Vagina (tissue), 2 donors: ENCODE measurements at regions not wholly inside any gene's neighbourhood (a gene's known extent, or its start where the extent isn't known, plus 50 kb on each side); places are given as distances from the start of the nearest gene placed in this dataset.

Experiments
- POLR2AphosphoS5 ChIP-seq, 2 donors: sonication (generic); formaldehyde crosslinking; IDR thresholded peaks; one replicate each; pipeline ENCODE4 v1.9.0; 2017; ENCODE audit warnings: antibody characterized with exemption in 2 of 2, mild to moderate bottlenecking in 2 of 2, low read depth in 1 of 2; ENCODE audit not compliant: insufficient read depth in 1 of 2
- TF ChIP-seq, protein P1 (sequence below), 3 experiments: fragments of 450-650 bp in 2 of 3; fragments of 200-600 bp in 1 of 3; sonication (generic) in 1 of 3; IDR thresholded peaks; one replicate each; pipeline ENCODE4 v1.5.1; 2017 to 2019; ENCODE audit warnings: antibody characterized with exemption in 3 of 3, mild to moderate bottlenecking in 2 of 3, moderate library complexity in 2 of 3

DNA sequence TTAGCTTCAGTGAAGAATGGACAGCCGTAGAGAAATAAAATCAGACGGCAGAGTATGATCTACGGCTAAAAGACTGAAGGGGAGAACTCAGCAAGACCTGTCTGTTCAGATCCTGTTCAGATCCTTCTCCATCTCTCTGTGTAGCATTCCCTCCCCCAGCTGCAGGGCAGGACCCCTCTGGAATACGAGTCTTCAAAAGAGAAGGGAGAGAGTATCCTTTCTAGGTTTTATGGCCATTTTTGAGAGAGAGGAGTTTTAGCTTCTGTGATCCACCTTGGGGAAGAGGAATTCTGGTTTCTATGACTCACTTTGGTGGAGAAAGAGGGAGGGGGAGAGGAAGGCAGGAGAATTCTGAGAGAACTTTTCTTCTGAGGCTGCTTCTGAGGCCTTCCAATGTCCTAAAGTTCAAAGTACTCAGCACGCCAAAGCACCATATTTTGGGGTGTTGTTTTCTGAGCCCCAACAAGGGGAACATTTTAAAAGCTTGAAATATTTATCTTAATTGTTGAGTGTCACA, 194.4 kb upstream of the TLE4 start:
- TF ChIP-seq, protein P1, sequence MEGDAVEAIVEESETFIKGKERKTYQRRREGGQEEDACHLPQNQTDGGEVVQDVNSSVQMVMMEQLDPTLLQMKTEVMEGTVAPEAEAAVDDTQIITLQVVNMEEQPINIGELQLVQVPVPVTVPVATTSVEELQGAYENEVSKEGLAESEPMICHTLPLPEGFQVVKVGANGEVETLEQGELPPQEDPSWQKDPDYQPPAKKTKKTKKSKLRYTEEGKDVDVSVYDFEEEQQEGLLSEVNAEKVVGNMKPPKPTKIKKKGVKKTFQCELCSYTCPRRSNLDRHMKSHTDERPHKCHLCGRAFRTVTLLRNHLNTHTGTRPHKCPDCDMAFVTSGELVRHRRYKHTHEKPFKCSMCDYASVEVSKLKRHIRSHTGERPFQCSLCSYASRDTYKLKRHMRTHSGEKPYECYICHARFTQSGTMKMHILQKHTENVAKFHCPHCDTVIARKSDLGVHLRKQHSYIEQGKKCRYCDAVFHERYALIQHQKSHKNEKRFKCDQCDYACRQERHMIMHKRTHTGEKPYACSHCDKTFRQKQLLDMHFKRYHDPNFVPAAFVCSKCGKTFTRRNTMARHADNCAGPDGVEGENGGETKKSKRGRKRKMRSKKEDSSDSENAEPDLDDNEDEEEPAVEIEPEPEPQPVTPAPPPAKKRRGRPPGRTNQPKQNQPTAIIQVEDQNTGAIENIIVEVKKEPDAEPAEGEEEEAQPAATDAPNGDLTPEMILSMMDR (IDR thresholded peaks at IDR 0.05), result no peak
- no peak for TF ChIP-seq POLR2AphosphoS5 (IDR thresholded peaks at IDR 0.05; ENCODE audit: insufficient read depth in 1 of 2, low read depth in 1 of 2)
